Stimulated activated CD8-positive, alpha-beta memory T cell treated with anti-CD3 and anti-CD28 coated beads, Interleukin-15, amount 100 ng/mL, for 1 hour (primary cell): ENCODE measurements at regions not wholly inside any gene's neighbourhood (a gene's known extent, or its start where the extent isn't known, plus 50 kb on each side); places are given as distances from the start of the nearest gene placed in this dataset.
"Not testable (repeated sequence)": the region's sequence is repeated elsewhere in the genome, so short reads cannot be mapped to it uniquely, and the experiment has no call there.

ENCODE experiments used
- DNase-seq: peaks from one replicate; pipeline ENCODE4 v3.0.0-alpha.2; 2020; ENCODE audit warnings: low read depth

DNA sequence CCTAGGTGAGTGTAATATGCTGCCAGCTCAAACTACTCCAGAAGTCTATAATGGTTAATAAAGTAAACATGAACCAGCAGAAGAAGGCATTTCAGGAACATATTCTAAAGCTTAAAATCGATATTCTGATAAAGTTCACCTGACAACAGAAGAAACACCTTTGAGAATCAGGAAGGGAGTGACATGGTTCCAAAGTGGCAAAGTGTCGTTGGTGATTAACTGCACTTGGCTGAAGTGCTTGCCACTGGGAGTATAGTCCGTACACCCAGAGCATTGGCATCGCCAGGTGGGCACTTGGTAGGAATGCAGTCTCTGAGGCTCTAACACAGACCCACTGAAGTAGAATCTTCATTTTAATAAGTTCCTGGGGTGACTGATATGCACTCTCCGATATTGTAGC is 76.0 kb upstream of the H2AZ1 start:
- DNase-seq = no peak

DNA sequence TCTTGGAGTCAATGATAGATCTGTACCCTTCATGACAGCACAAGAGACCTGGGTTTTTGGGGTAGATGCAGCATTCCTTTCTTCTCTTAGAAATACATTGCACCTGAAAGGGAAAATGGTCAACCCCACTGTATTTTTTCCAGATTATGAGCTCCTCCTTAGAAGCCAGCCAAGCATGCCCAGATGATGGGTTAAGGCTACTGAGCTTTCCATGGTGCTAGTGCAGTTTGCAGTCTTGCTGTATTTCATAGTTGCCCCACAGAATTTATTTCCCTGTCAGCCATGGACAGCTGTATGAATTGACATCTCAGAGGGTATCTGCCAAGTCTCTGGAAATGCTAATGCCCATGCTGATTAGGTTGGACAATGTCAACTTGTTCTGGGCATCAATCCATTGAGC is 73.7 kb upstream of the H2AZ1 start:
- DNase-seq = no peak

DNA sequence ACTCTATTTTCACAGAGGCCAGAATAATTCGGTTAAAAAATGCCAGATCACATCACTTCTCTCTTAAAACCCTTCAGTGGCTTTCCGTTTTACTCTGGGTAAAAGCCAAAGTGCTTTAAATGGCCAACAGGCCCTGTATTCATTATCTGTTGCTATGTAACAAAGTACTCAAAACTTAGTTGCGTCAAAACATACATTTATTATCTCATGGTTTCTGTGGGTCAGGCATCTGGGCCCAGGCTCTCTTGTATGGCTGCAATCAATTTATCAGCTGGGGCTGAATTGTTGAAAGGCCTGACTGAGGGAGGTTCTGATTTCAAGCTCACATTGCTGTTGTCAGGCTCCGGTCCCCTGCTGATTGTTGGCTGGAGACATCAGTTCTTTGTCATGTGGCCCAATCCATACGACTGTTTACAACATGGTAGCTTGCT is 72.7 kb upstream of the H2AZ1 start:
- DNase-seq = no peak

DNA sequence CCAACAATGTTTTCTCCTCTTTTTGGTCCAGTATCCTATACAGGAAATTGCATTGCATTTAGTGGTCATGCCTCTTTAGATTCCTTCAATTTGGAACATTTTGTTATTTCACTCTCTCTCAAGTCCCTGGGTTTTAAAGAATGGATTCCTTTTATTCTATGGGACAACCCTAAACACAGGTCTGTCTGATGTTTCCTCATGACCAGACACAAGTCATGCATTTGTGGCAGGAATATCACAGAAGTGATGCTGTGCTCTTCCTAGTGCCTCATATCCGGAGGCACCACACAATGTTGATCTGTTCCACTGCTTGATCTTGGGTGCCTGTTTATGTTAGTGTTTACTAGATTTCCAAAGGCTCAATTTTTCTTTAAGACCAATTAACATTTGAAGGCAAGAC is 69.7 kb upstream of the H2AZ1 start:
- no peak for DNase-seq

DNA sequence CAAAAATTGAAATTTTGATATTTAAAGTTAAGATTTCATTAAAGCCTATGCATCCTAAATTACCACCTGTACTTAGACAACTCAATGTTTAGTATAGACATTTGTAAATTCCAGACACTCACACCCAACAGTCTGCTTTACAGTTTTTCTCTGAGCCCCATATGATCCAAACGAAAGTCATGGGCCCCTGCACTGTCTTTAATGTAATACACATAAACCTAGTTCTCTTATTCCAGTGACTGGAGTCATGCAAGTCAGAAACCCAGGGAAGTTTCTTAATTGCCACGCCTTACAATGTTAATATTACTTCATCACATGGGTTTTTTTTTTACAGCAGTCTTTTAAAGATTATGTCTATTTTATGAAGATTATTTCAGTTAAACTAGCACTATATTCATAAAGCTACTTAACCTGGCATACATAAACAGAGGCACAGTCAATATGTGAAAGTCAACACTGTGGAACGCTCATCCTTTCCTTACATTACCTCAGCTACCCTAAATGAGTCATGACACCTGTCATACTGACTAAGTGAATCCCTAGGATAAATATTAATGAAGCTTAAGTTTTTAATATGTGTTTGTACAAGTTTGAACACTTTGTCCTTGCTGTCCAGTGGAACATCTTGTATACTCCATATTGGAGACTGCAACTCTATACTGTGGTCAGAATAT is 67.7 kb upstream of the H2AZ1 start:
- DNase-seq = no peak

DNA sequence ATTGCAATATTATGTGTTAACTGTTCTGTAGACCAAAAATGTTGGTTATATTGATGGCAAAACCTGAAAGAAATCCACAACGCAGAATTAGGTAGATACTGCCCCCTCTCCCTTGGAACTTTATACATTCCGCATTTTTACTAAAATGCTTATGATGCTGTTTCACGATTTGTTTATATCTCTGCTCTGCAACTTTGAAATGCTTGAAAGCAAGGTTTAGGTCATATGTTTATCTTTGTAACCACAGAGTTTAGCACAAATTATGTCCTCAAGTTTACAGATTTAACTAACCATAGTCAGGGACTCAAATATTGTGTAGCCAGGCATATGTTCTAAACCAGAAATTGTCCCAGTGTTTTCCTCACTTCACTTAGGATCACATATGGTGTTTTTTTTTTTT is 66.1 kb upstream of the H2AZ1 start:
- DNase-seq = no peak

DNA sequence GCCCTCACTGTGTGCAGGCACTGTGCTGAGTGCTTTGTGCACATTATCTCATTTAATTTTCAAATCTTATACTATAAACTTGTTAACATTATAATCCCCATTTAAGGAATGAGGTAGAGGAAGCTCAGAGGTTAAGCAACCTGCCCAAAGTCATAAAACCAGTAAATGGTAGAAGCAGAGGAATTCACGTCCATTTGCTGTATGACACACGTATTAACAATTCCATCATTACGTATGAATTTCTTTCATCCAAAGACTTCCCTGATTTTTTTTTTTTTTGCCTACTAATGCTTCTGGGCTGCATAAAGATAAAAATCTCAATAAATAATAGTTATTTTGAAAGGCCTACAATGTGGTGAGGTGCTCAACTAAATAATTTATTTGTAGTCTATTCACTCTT is 64.5 kb upstream of the H2AZ1 start:
- DNase-seq = no peak

DNA sequence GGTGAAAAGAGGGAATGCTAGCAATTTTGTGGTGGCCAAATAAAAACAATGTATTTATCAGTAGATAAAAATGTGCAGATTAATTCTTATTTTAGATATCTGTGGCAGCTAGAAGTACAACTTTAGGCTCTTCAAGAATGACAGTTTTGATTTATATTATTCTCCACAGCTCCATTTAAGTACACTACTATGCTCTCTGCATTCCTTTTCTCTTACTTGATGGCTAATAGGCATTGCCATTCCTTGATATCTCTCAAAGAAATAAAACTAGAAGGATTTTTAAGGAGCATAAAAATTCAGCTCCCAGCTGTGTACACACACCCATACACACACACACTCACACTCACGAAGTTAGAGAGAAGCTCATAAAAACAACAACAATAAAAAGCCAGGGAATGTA is 59.4 kb upstream of the H2AZ1 start:
- DNase-seq = no peak

DNA sequence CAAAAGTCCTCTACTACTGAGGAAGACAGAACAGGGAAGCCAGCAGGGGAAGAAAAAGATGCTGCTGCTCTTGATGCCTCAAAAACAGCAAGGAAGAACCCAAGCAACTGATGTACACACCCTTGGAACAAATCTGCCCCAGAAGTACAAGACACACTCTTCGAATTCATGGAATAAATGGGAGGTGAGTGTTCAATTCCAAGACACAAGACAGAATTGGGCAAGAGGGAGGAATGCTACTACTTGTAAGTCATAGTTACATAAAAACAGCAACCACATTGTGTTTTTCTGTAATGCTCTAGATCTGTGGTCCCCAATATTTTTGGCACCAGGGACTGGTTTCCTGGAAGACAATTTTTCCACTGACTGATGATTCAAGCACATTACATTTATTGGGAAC is 58.0 kb upstream of the H2AZ1 start:
- DNase-seq = no peak

DNA sequence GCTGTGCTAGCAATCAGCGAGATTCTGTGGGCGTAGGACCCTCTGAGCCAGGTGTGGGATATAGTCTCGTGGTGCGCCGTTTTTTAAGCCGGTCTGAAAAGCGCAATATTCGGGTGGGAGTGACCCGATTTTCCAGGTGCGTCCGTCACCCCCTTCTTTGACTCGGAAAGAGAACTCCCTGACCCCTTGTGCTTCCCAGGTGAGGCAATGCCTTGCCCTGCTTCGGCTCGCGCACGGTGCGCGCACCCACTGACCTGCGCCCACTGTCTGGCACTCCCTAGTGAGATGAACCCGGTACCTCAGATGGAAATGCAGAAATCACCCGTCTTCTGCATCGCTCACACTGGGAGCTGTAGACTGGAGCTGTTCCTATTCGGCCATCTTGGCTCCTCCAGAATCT is 56.1 kb upstream of the H2AZ1 start:
- DNase-seq = not testable (repeated sequence)
